ENCODE measurements at regions not wholly inside any gene's neighbourhood (a gene's known extent, or its start where the extent isn't known, plus 50 kb on each side); places are given as distances from the start of the nearest gene placed in this dataset.

DNA sequence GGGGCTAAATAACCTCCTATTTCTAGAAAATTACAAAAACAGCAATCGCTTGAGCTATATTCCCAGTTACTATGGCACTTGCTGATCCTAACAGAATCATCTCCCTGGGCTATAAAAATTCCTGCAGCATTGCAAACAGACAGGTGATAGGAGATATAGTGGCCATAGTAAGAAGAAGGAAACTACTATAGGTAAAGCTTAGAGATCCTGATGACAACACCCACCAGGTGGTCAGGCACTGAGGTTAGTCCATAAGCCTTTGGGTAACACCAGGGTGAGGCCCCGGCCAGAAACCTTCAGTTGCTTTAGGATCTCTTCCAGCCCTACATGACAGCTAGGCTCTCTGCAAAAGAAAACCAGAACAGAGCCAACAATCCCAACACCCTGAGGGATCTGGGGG, 197.9 kb upstream of the PPP1R2C start:
- peak overlapping the region; percentile 57 for H3K27ac Mint-ChIP-seq
- no peaks in the 10 kb centered on the region for H3K36me3 Mint-ChIP-seq
- no peak for ATAC-seq

GRCh38 chrX:42976746-42977366, 198.9 kb upstream of the PPP1R2C start:
- Mint-ChIP-seq H3K4me3 (no peak overlapping the region), H3K4me1 (peaks cover 13% of the 10 kb centered on the region), H3K9me3 (no peaks in the 10 kb centered on the region), H3K36me3 (no peaks in the 10 kb centered on the region), H3K27ac (peak overlapping the region; percentile 57), H3K27me3 (no peaks in the 10 kb centered on the region)
- no peak for ATAC-seq

More for the DNA sequence above, 197.9 kb upstream of the PPP1R2C start:
- H3K4me1 Mint-ChIP-seq: peaks cover 13% of the 10 kb centered on the region
- no peaks in the 10 kb centered on the region for H3K27me3 Mint-ChIP-seq
- no peaks in the 10 kb centered on the region for H3K9me3 Mint-ChIP-seq
- no peak overlapping the region for H3K4me3 Mint-ChIP-seq

GRCh38 chrX:42978655-42979379, 200.9 kb upstream of the PPP1R2C start:
- H3K4me3 Mint-ChIP-seq: no peak overlapping the region
- no peak overlapping the region for H3K27ac Mint-ChIP-seq
- ATAC-seq: no peak
- no peaks in the 10 kb centered on the region for H3K36me3 Mint-ChIP-seq
- no peaks in the 10 kb centered on the region for H3K9me3 Mint-ChIP-seq
- no peaks in the 10 kb centered on the region for H3K27me3 Mint-ChIP-seq
- H3K4me1 Mint-ChIP-seq: peaks cover 13% of the 10 kb centered on the region

GRCh38 chrX:42988700-42989099, 210.7 kb upstream of the PPP1R2C start:
- Mint-ChIP-seq H3K4me3 (no peak overlapping the region), H3K27me3 (no peaks in the 10 kb centered on the region), H3K27ac (peak overlapping the region; percentile 85), H3K36me3 (no peaks in the 10 kb centered on the region), H3K4me1 (peaks cover 13% of the 10 kb centered on the region), H3K9me3 (no peaks in the 10 kb centered on the region)
- ATAC-seq: no peak

GRCh38 chrX:42992199-42992943, 214.4 kb upstream of the PPP1R2C start:
- no peak for ATAC-seq
- H3K27me3 Mint-ChIP-seq: no peaks in the 10 kb centered on the region
- H3K27ac Mint-ChIP-seq: peak overlapping the region; percentile 69
- H3K4me3 Mint-ChIP-seq: no peak overlapping the region
- no peaks in the 10 kb centered on the region for H3K9me3 Mint-ChIP-seq
- H3K4me1 Mint-ChIP-seq: peaks cover 24% of the 10 kb centered on the region
- no peaks in the 10 kb centered on the region for H3K36me3 Mint-ChIP-seq

GRCh38 chrX:42996861-42997260, 218.9 kb upstream of the PPP1R2C start:
- no peak for ATAC-seq
- no peaks in the 10 kb centered on the region for H3K27me3 Mint-ChIP-seq
- no peak overlapping the region for H3K4me3 Mint-ChIP-seq
- peaks cover 10% of the 10 kb centered on the region for H3K4me1 Mint-ChIP-seq
- no peaks in the 10 kb centered on the region for H3K9me3 Mint-ChIP-seq
- H3K36me3 Mint-ChIP-seq: no peaks in the 10 kb centered on the region
- peak overlapping the region; percentile 77 for H3K27ac Mint-ChIP-seq

DNA sequence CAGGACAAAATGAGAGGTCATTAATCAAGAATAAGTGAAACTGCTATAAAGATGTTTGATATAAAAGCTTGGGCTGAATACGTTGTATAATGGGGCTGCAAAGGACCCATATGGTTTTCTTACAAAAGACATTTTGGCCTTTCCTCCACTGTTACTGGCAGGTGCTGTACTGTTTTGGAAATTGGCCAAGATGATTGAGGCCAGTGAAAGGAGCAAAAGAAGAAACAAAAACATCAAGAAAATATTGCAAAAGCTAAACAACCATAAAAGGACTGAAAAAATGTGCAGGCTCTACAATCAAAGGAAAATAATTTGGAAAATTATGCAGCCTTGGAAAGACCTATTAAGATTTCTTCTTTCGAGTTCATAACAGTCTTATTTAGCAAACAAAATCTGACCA, 222.2 kb upstream of the PPP1R2C start:
- Mint-ChIP-seq H3K27ac (no peak overlapping the region), H3K9me3 (no peaks in the 10 kb centered on the region), H3K4me1 (peaks cover 15% of the 10 kb centered on the region), H3K36me3 (no peaks in the 10 kb centered on the region), H3K4me3 (no peak overlapping the region), H3K27me3 (no peaks in the 10 kb centered on the region)
- no peak for ATAC-seq

DNA sequence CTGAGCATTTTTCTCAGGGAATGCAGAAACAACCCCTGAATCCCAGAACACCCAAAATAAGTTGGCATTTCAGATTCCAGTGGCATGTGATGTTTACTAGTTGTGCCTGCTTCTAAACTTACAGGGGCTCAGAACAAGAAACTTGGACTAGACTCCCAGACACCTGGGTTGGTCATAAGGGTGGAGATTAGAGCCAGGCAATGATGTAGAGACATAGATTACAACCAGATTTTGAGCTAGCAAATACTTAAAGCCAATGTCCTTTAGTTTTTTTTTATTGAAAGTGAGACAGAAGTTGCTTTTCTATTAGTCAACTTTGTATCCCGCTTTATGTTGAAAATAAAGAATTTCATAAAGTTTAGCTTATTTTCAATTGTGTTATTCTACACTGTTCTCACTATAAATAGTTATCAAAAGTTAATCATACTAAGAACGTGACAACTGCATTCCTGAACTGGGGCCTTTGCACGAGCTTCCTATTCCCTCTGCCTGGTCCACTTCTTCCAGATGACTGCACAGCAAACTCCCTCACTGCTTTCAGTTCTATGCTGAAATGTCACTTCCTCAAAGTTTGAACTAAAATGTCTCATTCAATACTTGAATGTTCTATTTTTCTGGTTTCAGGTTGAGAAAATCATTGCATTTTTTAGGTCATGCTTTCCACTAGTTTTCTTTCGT, 224.7 kb upstream of the PPP1R2C start:
- Mint-ChIP-seq H3K27me3 (no peaks in the 10 kb centered on the region), H3K27ac (peak overlapping the region; percentile 57), H3K36me3 (no peaks in the 10 kb centered on the region), H3K4me1 (peaks cover 5% of the 10 kb centered on the region), H3K4me3 (peak overlapping the region; percentile 18), H3K9me3 (no peaks in the 10 kb centered on the region)
- ATAC-seq: peak; percentile 81

GRCh38 chrX:43003204-43003565, 225.2 kb upstream of the PPP1R2C start:
- H3K9me3 Mint-ChIP-seq: no peaks in the 10 kb centered on the region
- H3K36me3 Mint-ChIP-seq: no peaks in the 10 kb centered on the region
- H3K4me3 Mint-ChIP-seq: no peak overlapping the region
- no peaks in the 10 kb centered on the region for H3K27me3 Mint-ChIP-seq
- H3K27ac Mint-ChIP-seq: peak overlapping the region; percentile 57
- peak; percentile 41 for ATAC-seq
- peaks cover 5% of the 10 kb centered on the region for H3K4me1 Mint-ChIP-seq

GRCh38 chrX:43003939-43004338, 226.0 kb upstream of the PPP1R2C start:
- ATAC-seq: no peak
- Mint-ChIP-seq H3K4me3 (no peak overlapping the region), H3K36me3 (no peaks in the 10 kb centered on the region), H3K4me1 (peaks cover 5% of the 10 kb centered on the region), H3K27me3 (no peaks in the 10 kb centered on the region), H3K27ac (peak overlapping the region; percentile 64), H3K9me3 (no peaks in the 10 kb centered on the region)

GRCh38 chrX:43005561-43005960, 227.6 kb upstream of the PPP1R2C start:
- peaks cover 5% of the 10 kb centered on the region for H3K4me1 Mint-ChIP-seq
- H3K36me3 Mint-ChIP-seq: no peaks in the 10 kb centered on the region
- H3K27ac Mint-ChIP-seq: no peak overlapping the region
- no peaks in the 10 kb centered on the region for H3K9me3 Mint-ChIP-seq
- no peak overlapping the region for H3K4me3 Mint-ChIP-seq
- H3K27me3 Mint-ChIP-seq: no peaks in the 10 kb centered on the region
- ATAC-seq: no peak

DNA sequence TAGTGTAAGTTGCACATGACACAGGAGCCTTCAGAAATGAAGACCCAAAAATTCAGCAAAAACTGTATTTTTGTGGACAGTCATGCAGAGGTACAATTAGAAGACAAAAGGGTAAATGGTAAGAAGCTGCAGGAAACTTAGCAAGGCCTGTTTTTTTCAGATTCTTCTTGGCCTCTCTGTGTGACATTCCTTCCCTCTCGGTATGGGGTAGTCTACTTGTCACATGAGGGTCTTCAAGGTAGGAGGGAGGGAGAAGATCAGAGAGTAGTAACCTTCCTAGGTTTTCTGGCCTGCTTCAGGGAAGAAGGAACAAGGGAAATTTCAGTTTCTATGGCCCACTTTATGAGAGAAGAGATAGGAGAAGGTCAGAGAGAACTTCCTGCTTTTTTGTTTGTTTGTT, 230.4 kb upstream of the PPP1R2C start:
- peak overlapping the region; percentile 12 for H3K27ac Mint-ChIP-seq
- no peak overlapping the region for H3K4me3 Mint-ChIP-seq
- H3K27me3 Mint-ChIP-seq: no peaks in the 10 kb centered on the region
- no peaks in the 10 kb centered on the region for H3K9me3 Mint-ChIP-seq
- no peak for ATAC-seq
- H3K36me3 Mint-ChIP-seq: no peaks in the 10 kb centered on the region
- H3K4me1 Mint-ChIP-seq: no peaks in the 10 kb centered on the region

DNA sequence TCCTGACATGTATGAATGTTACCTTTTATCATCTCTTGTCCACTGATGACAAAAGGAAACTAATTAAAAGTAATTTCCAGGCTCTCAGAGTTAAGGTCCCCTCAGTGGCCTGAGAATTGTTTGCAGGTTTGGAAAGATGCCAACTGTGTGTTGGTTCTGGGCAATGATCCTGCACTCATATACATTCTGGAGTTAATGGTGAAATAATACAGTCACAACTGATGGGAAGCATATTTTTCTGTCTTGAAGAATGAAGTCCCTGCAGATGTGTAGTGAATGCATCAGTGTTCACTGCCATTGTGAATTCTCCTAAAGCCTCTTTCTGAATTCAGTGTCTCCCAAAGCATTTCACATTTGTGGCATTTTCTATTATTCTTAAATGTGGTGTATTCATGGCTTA, 238.1 kb upstream of the PPP1R2C start:
- no peaks in the 10 kb centered on the region for H3K36me3 Mint-ChIP-seq
- H3K27ac Mint-ChIP-seq: no peak overlapping the region
- no peak overlapping the region for H3K4me3 Mint-ChIP-seq
- no peaks in the 10 kb centered on the region for H3K9me3 Mint-ChIP-seq
- no peaks in the 10 kb centered on the region for H3K27me3 Mint-ChIP-seq
- no peak for ATAC-seq
- H3K4me1 Mint-ChIP-seq: no peaks in the 10 kb centered on the region

DNA sequence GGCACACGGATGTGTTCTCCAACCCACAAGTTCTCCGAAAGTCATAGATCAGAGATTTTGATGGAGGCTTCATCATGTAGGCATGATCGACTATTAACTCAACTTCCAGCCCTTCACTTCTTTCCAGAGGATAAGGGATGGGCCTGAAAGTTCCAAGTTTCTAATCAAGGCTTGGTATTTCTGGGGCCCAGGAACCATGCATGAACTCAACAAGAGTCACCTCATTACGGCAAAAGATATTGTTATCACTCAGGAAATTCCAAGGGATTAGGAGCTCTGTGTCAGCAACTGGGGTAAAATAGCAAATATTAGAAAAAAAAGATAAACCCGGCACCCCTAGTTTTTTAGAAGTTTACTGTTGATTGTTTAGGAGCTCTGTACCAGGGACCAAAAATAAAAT, 240.1 kb upstream of the PPP1R2C start:
- no peak for ATAC-seq
- H3K36me3 Mint-ChIP-seq: no peaks in the 10 kb centered on the region
- peaks cover under 1% of the 10 kb centered on the region for H3K9me3 Mint-ChIP-seq
- H3K27me3 Mint-ChIP-seq: no peaks in the 10 kb centered on the region
- H3K4me3 Mint-ChIP-seq: no peak overlapping the region
- no peak overlapping the region for H3K27ac Mint-ChIP-seq
- H3K4me1 Mint-ChIP-seq: no peaks in the 10 kb centered on the region

- Mint-ChIP-seq H3K27ac (no peak overlapping the region), H3K36me3 (peaks cover under 1% of the 10 kb centered on the region), H3K27me3 (no peaks in the 10 kb centered on the region), H3K4me1 (no peaks in the 10 kb centered on the region), H3K4me3 (no peak overlapping the region), H3K9me3 (peaks cover 2% of the 10 kb centered on the region)
- ATAC-seq: no peak
These were observed 241.1 kb upstream of the PPP1R2C start for GRCh38 chrX:43019021-43019420.

All from stimulated activated memory B cell treated with anti-CD40 and anti-IgM and Interleukin-4, amounts not matched to agents 10 μg/mL and 1 μg/mL and 100 μg/mL, for 72 hours (primary cell).